NB4 (cell line): ENCODE measurements at regions not wholly inside any gene's neighbourhood (a gene's known extent, or its start where the extent isn't known, plus 50 kb on each side); places are given as distances from the start of the nearest gene placed in this dataset.

Experiments
- POLR2A ChIP-seq: IDR thresholded peaks from 2 replicates; pipeline ENCODE4 v1.6.1; 2011; ENCODE audit warnings: mild to moderate bottlenecking; ENCODE audit not compliant: insufficient read length; ENCODE audit errors: extremely low read depth
- TF ChIP-seq, protein P1 (sequence below): IDR thresholded peaks from one replicate; pipeline ENCODE4 v1.5.1; 2012; ENCODE audit warnings: low read depth, low read length
- TF ChIP-seq, protein P2 (sequence below): IDR thresholded peaks from 2 replicates; pipeline ENCODE4 v1.6.1; 2011; ENCODE audit warnings: low read depth, low read length

DNA sequence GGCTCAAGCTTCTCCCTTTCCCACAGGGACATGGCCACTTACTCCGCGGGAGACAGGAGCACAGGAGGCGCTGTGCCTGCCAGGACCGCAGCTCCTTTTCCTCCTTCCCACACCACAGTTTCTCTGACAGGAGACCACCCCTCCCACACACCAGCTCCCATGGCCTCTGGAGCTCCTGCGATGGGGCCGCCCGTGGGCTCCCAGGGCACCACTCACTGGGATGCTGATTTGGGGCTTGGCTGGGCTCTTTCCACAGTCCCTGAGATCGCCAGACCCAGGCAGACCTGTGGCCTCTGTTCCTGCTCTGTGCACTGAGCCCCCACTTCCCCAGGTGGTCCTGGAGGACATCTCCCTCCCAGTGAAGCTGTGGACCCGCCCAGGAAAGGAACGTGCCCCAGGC lies 226.9 kb upstream of the SHH start:
- TF ChIP-seq, protein P1, sequence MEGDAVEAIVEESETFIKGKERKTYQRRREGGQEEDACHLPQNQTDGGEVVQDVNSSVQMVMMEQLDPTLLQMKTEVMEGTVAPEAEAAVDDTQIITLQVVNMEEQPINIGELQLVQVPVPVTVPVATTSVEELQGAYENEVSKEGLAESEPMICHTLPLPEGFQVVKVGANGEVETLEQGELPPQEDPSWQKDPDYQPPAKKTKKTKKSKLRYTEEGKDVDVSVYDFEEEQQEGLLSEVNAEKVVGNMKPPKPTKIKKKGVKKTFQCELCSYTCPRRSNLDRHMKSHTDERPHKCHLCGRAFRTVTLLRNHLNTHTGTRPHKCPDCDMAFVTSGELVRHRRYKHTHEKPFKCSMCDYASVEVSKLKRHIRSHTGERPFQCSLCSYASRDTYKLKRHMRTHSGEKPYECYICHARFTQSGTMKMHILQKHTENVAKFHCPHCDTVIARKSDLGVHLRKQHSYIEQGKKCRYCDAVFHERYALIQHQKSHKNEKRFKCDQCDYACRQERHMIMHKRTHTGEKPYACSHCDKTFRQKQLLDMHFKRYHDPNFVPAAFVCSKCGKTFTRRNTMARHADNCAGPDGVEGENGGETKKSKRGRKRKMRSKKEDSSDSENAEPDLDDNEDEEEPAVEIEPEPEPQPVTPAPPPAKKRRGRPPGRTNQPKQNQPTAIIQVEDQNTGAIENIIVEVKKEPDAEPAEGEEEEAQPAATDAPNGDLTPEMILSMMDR = no peak
- no peak for TF ChIP-seq POLR2A
- TF ChIP-seq, protein P2, sequence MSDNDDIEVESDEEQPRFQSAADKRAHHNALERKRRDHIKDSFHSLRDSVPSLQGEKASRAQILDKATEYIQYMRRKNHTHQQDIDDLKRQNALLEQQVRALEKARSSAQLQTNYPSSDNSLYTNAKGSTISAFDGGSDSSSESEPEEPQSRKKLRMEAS = no peak
